WERI-Rb-1 (cell line): ENCODE measurements at regions not wholly inside any gene's neighbourhood (a gene's known extent, or its start where the extent isn't known, plus 50 kb on each side); places are given as distances from the start of the nearest gene placed in this dataset.

Experiments
- DNase-seq: peaks from one replicate; pipeline ENCODE4 v3.0.0-alpha.2; 2020
- H3K27ac ChIP-seq: fragments of 250-450 bp; sonication (Bioruptor Pico); 2 replicates; pipeline ENCODE4 v1.5.1; 2020; ENCODE audit warnings: mild to moderate bottlenecking, moderate library complexity
- H3K27me3 ChIP-seq: fragments of 250-450 bp; sonication (Bioruptor Pico); 2 replicates; pipeline ENCODE4 v1.5.1; 2021; ENCODE audit warnings: mild to moderate bottlenecking, low read depth, moderate library complexity; ENCODE audit not compliant: insufficient read depth, severe bottlenecking
- H3K36me3 ChIP-seq: fragments of 250-450 bp; sonication (Bioruptor Pico); 2 replicates; pipeline ENCODE4 v1.5.1; 2020; ENCODE audit warnings: mild to moderate bottlenecking, moderate library complexity
- H3K4me3 ChIP-seq: 2 replicates; pipeline ENCODE4 v1.5.1; 2011; ENCODE audit warnings: low read depth, mild to moderate bottlenecking, control low read depth, low read length
- H3K9me3 ChIP-seq: fragments of 250-450 bp; sonication (Bioruptor Pico); 2 replicates; pipeline ENCODE4 v1.5.1; 2021; ENCODE audit warnings: mild to moderate bottlenecking, moderate library complexity; ENCODE audit not compliant: severe bottlenecking
- CTCF ChIP-seq: IDR thresholded peaks from 2 replicates; pipeline ENCODE4 v1.5.1; 2011; ENCODE audit warnings: low read depth, mild to moderate bottlenecking, control low read depth, inconsistent platforms, low read length

GRCh38 chr11:26105762-26106423, 226.0 kb upstream of the ANO3 start:
- no peak overlapping the region for H3K27ac ChIP-seq
- H3K4me3 ChIP-seq: no peak overlapping the region
- no peak for DNase-seq
- no peaks in the 10 kb centered on the region for H3K27me3 ChIP-seq
- no peaks in the 10 kb centered on the region for H3K36me3 ChIP-seq
- no peak for TF ChIP-seq CTCF
- H3K9me3 ChIP-seq: no peaks in the 10 kb centered on the region

GRCh38 chr11:26106726-26107125, 225.2 kb upstream of the ANO3 start:
- Histone ChIP-seq H3K27me3 (no peaks in the 10 kb centered on the region), H3K36me3 (no peaks in the 10 kb centered on the region), H3K9me3 (no peaks in the 10 kb centered on the region), H3K4me3 (no peak overlapping the region), H3K27ac (no peak overlapping the region)
- no peak for TF ChIP-seq CTCF
- no peak for DNase-seq

GRCh38 chr11:26109658-26110368, 222.1 kb upstream of the ANO3 start:
- DNase-seq: no peak
- Histone ChIP-seq H3K27ac (no peak overlapping the region), H3K9me3 (no peaks in the 10 kb centered on the region), H3K36me3 (no peaks in the 10 kb centered on the region), H3K4me3 (no peak overlapping the region), H3K27me3 (no peaks in the 10 kb centered on the region)
- no peak for TF ChIP-seq CTCF

- H3K4me3 ChIP-seq: no peak overlapping the region
- H3K36me3 ChIP-seq: no peaks in the 10 kb centered on the region
- no peak overlapping the region for H3K27ac ChIP-seq
- no peaks in the 10 kb centered on the region for H3K9me3 ChIP-seq
- TF ChIP-seq CTCF: no peak
- DNase-seq: no peak
- H3K27me3 ChIP-seq: no peaks in the 10 kb centered on the region
Observed at GRCh38 chr11:26112264-26112663, 219.7 kb upstream of the ANO3 start.

- no peak overlapping the region for H3K27ac ChIP-seq
- DNase-seq: no peak
Observed at GRCh38 chr11:26121466-26121865, 210.5 kb upstream of the ANO3 start.

More at GRCh38 chr11:26121466-26121865, 210.5 kb upstream of the ANO3 start:
- TF ChIP-seq CTCF: no peak
- Histone ChIP-seq H3K36me3 (no peaks in the 10 kb centered on the region), H3K4me3 (no peak overlapping the region), H3K9me3 (no peaks in the 10 kb centered on the region), H3K27me3 (peaks cover 2% of the 10 kb centered on the region)
